Left ventricle myocardium superior (tissue), 1 donor: ENCODE measurements at regions not wholly inside any gene's neighbourhood (a gene's known extent, or its start where the extent isn't known, plus 50 kb on each side); places are given as distances from the start of the nearest gene placed in this dataset.
A peak's percentile ranks its signal among the peaks of the same experiment; 100 is the strongest.

Experiments
- ATAC-seq: fragments of 200-7000 bp; cut with Tn5 transposase; one replicate; pipeline ENCODE4 v1.9.1; 2020; ENCODE audit warnings: mild to moderate bottlenecking, moderate library complexity
- DNase-seq: peaks from one replicate; pipeline ENCODE4 v3.0.0-alpha.2; 2020
- intact Hi-C: fragments of 100-400 bp; cut with micrococcal nuclease; formaldehyde crosslinking; loops from one replicate; pipeline ENCODE4 v1.11.0; 2022
- donor health status: DM: no; HTN: yes; CAD: no; lungs with severe emphysema.

- peak; percentile 72 for DNase-seq
- intact Hi-C loops: no loop called here
- peak; percentile 94 for ATAC-seq
Measured at GRCh38 chr4:173698557-173699262, 168.7 kb upstream of the HAND2 start.

- peak; percentile 62 for ATAC-seq
- DNase-seq: no peak
- intact Hi-C loops: no loop called here
Measured at GRCh38 chr4:173697840-173698239, 167.8 kb upstream of the HAND2 start.

DNA sequence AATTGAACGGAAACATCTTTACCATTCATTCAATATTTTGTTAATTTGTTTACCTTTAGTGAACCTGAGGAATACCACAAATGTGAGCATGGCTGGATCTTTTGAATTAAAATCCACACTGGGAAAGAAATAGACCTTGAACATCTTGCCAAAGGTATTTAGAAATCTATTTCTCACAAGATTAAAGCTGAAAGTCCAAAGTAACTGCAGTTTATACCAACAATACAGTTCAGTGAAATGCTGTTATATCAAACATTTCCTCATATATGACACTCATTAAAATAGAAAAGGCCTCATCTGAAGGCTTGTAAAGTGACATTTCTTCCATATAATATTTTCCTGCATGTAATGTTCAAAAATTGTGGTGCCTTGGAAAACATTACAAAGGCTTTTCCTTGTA lies 166.5 kb upstream of the HAND2 start:
- intact Hi-C loops: no loop called here
- ATAC-seq (no peak), DNase-seq (no peak)

GRCh38 chr4:173696011-173696410 lies 166.0 kb upstream of the HAND2 start:
- no peak for ATAC-seq
- intact Hi-C loops: no loop called here
- DNase-seq: no peak

- ATAC-seq (no peak), DNase-seq (no peak)
- intact Hi-C loops: loop anchor here (10.0 kb wide), 1 partner anchor 151 kb away; the partner anchor contains the start of gene HAND2
Measured at GRCh38 chr4:173685831-173686210, 155.8 kb upstream of the HAND2 start.

DNA sequence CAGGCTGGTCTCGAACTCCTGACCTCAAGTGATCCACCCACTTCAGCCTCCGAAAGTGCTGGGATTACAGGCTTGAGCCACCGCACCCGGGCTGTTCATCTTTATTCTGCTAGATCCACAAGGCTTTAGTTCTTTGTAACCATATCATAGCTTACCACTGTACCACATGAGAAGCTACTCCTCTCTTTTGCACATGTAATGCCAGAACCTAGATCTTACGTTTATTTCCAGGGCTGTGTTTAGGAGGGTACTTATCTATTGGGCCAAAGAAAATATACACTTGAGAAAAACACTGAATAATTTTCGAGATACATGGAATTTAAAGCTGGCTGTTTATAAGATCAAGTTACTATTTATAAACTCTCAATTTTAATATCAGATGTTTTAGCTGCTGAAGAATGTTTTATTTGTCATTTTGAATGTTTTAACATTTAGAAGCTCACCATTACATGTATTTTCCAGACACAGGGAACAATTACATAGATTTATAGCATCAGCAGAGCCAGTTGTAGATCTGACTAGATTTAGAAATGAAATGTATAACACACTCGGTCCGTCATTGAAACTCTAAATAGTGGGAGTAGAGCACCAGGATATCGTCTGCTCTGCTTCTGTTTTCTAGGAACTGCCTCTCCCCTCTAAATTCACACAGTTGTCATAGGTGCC lies 155.3 kb upstream of the HAND2 start:
- no peak for DNase-seq
- peak; percentile 8 for ATAC-seq
- intact Hi-C loops: loop anchor here (10.0 kb wide), 1 partner anchor 150 kb away; the partner anchor contains the start of gene HAND2

GRCh38 chr4:173684223-173684622 lies 154.2 kb upstream of the HAND2 start:
- DNase-seq (no peak), ATAC-seq (peak; percentile 86)
- intact Hi-C loops: loop anchor here (10.0 kb wide), 1 partner anchor 149 kb away; the partner anchor contains the start of gene HAND2

DNA sequence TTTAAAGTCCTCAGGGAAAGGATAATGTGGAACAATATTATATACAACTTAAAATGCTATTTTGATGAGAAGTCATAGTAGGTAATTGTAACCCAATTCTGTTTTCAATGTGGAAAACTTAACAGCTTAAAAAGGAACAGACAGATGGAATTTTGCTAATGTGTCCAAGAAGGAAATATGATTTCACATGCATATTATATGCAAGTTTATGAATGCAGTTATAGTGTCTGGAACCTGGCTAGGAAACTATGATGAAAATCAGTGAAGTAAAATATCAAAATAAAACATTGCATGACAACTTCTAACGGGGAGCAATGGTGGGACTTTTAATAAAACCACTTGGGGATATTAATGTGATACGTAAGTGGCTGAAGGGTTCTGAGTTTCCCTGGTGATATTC lies 152.6 kb upstream of the HAND2 start:
- ATAC-seq (no peak), DNase-seq (no peak)
- intact Hi-C loops: loop anchor here (10.0 kb wide), 1 partner anchor 148 kb away; the partner anchor contains the start of gene HAND2

GRCh38 chr4:173680278-173680677 lies 150.2 kb upstream of the HAND2 start:
- intact Hi-C loops: loop anchor here (10.0 kb wide), 1 partner anchor 145 kb away; the partner anchor contains the start of gene HAND2
- peak; percentile 67 for DNase-seq

GRCh38 chr4:173675446-173675845 lies 145.4 kb upstream of the HAND2 start:
- ATAC-seq: no peak
- intact Hi-C loops: no loop called here
- DNase-seq: no peak

More at GRCh38 chr4:173680278-173680677, 150.2 kb upstream of the HAND2 start:
- peak; percentile 82 for ATAC-seq

- intact Hi-C loops: no loop called here
Measured at GRCh38 chr4:173669460-173670179, 139.6 kb upstream of the HAND2 start.

DNA sequence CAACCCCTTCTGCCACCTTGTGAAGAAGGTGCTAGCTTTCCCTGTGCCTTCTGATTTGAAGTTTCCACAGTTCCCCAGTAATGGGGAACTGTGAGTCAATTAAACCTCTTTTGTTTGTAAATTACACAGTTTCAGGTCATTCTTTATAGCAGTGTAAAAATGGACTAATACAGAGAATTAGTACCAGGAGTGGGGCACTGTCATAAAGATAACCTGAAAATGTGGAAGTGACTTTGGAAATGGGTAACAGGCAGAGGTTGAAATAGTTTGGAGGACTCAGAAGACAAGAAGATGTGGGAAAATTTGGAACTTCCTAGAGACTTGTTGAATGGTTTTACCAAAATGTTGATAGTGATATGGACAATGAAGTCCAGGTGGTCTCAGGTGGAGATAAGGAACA lies 131.0 kb upstream of the HAND2 start:
- ATAC-seq (no peak), DNase-seq (no peak)
- intact Hi-C loops: no loop called here

More at GRCh38 chr4:173669460-173670179, 139.6 kb upstream of the HAND2 start:
- DNase-seq: no peak
- peak; percentile 98 for ATAC-seq

DNA sequence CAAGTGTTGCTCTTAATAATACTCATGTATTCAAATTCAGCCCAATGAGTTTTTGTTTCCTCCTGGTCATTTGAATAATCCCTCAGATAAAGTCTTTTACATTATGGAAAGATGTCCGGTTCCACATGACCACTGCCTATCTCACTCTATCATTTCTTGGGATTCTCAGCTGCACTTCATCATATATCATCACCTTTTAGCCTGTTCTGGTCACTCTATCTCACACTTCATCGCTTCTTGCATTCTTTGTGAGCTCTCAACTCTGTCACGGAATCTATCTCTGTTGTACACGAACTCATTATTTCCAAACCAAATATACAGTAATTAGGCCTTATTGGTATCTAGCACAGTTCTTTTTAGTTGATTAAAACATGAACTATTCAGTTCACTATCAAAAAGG lies 126.9 kb upstream of the HAND2 start:
- DNase-seq (no peak), ATAC-seq (no peak)
- intact Hi-C loops: no loop called here

DNA sequence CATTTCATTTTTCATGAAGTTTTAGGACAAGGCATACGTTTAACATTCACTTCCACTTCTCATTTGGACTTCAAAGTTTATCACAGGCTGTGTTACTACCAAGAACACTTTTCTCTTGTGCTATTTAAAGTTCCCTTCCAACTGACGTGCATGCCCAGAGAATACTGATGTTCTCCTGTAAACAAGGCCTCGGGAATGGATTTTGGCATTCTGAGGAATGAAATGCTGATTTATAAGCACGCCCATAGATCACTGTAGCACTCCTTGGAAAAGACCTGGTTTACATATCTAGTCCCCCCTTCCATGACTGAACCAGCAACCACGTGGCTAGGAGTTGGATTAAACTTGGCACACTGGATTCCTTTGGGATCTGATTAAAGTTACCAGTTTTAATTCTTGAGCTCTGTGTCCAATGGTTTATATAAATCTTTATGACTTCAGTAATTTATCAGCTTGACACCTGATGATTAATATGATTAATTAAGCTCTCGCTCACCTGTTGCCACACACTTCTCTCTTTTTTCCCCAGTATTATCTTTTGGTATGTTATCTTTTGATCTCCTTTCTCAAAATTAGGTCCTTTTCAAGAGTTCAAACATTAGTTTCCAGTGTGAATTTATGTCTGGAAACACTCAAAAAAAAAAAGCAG lies 122.4 kb upstream of the HAND2 start:
- peak; percentile 85 for ATAC-seq
- intact Hi-C loops: no loop called here
- DNase-seq: no peak

- intact Hi-C loops: no loop called here
- ATAC-seq (no peak), DNase-seq (no peak)
Measured at GRCh38 chr4:173651651-173652282, 121.7 kb upstream of the HAND2 start.

DNA sequence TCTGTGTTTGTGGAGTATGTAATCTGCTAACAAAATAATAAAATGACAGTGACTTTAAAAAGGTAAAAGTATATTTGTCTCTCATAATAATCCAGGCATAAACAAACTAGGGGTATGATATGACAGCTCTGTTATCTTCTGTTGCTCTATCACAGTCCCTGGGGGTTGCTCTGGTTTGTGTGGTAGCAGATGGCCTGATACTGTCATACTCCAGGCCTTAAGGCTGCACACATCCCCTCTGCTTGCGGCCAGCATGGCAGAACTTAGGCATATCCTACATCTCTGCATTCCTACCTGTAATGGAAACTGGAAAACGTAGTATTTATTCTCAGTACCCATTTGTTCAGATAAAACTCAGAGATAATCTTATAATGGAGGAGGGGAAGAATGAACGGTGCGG lies 117.9 kb upstream of the HAND2 start:
- ATAC-seq (no peak), DNase-seq (no peak)
- intact Hi-C loops: no loop called here

DNA sequence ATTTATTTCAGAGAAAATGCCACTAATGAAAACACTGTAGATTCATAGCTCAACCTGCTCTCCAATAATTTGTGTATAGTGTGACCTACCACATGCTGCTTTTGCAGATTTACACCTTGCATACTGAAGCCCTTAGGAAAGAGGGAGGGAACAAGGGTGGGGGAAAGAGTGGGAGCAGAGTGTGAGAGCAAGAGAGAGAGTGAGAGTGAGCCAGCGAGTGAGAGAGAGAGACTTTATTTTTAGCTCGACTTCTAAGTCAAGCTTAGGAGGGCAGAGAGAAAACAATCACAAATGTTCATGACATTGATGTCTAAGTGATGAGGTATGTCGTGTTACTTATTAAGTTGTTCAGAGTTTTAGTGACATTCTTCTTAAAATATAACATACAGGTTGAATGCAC lies 112.5 kb upstream of the HAND2 start:
- ATAC-seq: peak; percentile 97
- no peak for DNase-seq
- intact Hi-C loops: no loop called here

DNA sequence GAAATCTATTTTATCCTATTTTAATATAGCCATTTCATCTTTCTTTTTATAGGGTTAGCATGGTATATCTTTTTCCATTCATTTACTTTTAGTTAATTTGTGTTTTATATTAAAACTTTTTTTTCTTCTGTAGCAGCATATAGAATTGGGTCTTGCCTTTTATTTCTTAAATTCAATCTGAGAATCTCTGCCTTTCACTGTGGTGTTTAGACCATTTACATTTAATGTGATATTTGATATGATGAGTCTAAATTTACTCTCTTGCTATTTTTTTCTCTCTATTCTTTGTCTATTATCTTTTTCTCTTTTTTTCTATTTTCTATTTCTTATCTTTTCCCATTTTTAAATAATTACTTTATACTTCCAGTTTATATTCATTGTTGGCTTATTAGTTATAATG lies 105.4 kb upstream of the HAND2 start:
- DNase-seq: no peak
- no peak for ATAC-seq
- intact Hi-C loops: no loop called here

DNA sequence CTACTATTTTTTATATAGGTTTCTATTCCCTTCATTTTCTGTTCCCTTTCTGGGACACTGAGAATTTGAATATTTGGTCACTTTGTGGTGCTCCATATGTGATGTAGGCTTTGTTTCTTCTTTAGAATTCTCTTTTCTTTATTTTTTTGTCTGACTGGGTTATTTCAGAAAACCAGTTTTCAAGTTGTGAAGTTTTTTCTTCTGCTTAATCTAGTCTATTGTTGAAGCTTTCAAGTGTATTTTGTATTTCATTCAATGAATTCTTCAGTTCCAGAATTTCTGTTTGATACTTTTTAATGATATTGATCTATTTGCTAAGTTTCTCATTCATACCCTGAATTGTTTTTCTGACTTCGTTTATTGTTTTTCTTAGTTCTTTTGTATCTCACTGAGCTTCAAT lies 96.2 kb upstream of the HAND2 start:
- intact Hi-C loops: no loop called here
- DNase-seq (no peak), ATAC-seq (no peak)
